IgD-negative memory B cell (primary cell): ENCODE measurements at regions not wholly inside any gene's neighbourhood (a gene's known extent, or its start where the extent isn't known, plus 50 kb on each side); places are given as distances from the start of the nearest gene placed in this dataset.
A peak's percentile ranks its signal among the peaks of the same experiment; 100 is the strongest.

Experiments used
- H3K27ac Mint-ChIP-seq, 3 donors: one replicate each; pipeline ENCODE4 v1.8.0; 2020 to 2022; ENCODE audit warnings: mild to moderate bottlenecking in 3 of 3, mixed read lengths in 3 of 3, moderate library complexity in 1 of 3
- H3K27me3 Mint-ChIP-seq: one replicate; pipeline ENCODE4 v1.8.0; 2021; ENCODE audit warnings: mixed read lengths
- H3K36me3 Mint-ChIP-seq: one replicate; pipeline ENCODE4 v1.8.0; 2020; ENCODE audit warnings: mild to moderate bottlenecking, mixed read lengths
- H3K4me1 Mint-ChIP-seq, 3 donors: one replicate each; pipeline ENCODE4 v1.8.0; 2020 to 2022; ENCODE audit warnings: mixed read lengths in 3 of 3, mild to moderate bottlenecking in 1 of 3
- H3K4me3 Mint-ChIP-seq, 4 donors: one replicate each; pipeline ENCODE4 v1.8.0; 2020 to 2022; ENCODE audit warnings: mild to moderate bottlenecking in 4 of 4, mixed read lengths in 4 of 4, moderate library complexity in 3 of 4
- H3K9me3 Mint-ChIP-seq, 3 donors: one replicate each; pipeline ENCODE4 v1.8.0; 2020 to 2021; ENCODE audit warnings: mixed read lengths in 3 of 3, mild to moderate bottlenecking in 1 of 3

GRCh38 chr1:208421486-208421885 is 177.3 kb upstream of the PLXNA2 start:
- no peaks in the 10 kb centered on the region for H3K36me3 Mint-ChIP-seq
- no peak overlapping the region for H3K27ac Mint-ChIP-seq
- no peak overlapping the region for H3K4me3 Mint-ChIP-seq
- H3K27me3 Mint-ChIP-seq, result peaks cover 1% of the 10 kb centered on the region
- peaks cover 0 to 2% (median 0%) of the 10 kb centered on the region in 3 donors for H3K4me1 Mint-ChIP-seq
- no peaks in the 10 kb centered on the region for H3K9me3 Mint-ChIP-seq

GRCh38 chr1:208423526-208423925 is 179.3 kb upstream of the PLXNA2 start:
- no peak overlapping the region for H3K27ac Mint-ChIP-seq
- no peaks in the 10 kb centered on the region for H3K27me3 Mint-ChIP-seq
- no peak overlapping the region for H3K4me3 Mint-ChIP-seq
- peaks cover 0 to 2% (median 0%) of the 10 kb centered on the region in 3 donors for H3K4me1 Mint-ChIP-seq
- H3K9me3 Mint-ChIP-seq, result no peaks in the 10 kb centered on the region
- H3K36me3 Mint-ChIP-seq, result no peaks in the 10 kb centered on the region

- H3K27ac Mint-ChIP-seq, result no peak overlapping the region
- H3K27me3 Mint-ChIP-seq, result no peaks in the 10 kb centered on the region
- no peak overlapping the region for H3K4me3 Mint-ChIP-seq
- H3K36me3 Mint-ChIP-seq, result no peaks in the 10 kb centered on the region
- H3K4me1 Mint-ChIP-seq, result peaks cover 0 to 2% (median 0%) of the 10 kb centered on the region in 3 donors
- H3K9me3 Mint-ChIP-seq, result no peaks in the 10 kb centered on the region
Observed at GRCh38 chr1:208425096-208425495, 180.9 kb upstream of the PLXNA2 start.

DNA sequence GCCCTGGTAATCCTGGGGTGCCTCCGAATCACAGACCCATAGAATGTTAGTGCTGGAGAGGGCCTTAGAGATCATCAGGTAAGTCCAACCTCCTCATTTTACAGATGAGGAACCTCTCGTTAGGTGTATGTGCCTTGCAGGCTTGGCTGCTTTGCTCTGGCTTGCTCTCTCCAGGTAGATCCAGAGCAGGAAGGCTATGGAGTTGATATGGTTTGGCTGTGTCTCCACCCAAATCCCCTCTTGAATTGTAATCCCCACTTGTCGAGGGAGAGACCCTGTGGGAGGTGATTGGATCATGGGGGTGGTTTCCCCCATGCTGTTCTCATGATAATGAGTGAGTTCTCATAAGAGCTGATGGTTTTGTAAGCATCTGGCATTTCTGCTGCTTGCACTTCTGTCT is 186.0 kb upstream of the PLXNA2 start:
- H3K27me3 Mint-ChIP-seq, result no peaks in the 10 kb centered on the region
- no peak overlapping the region for H3K27ac Mint-ChIP-seq
- no peaks in the 10 kb centered on the region for H3K9me3 Mint-ChIP-seq
- H3K4me1 Mint-ChIP-seq, result no peaks in the 10 kb centered on the region
- H3K36me3 Mint-ChIP-seq, result no peaks in the 10 kb centered on the region
- no peak overlapping the region for H3K4me3 Mint-ChIP-seq

- no peak overlapping the region for H3K4me3 Mint-ChIP-seq
- no peaks in the 10 kb centered on the region for H3K9me3 Mint-ChIP-seq
- no peaks in the 10 kb centered on the region for H3K4me1 Mint-ChIP-seq
- H3K27me3 Mint-ChIP-seq, result no peaks in the 10 kb centered on the region
- no peak overlapping the region for H3K27ac Mint-ChIP-seq
- H3K36me3 Mint-ChIP-seq, result no peaks in the 10 kb centered on the region
Observed at GRCh38 chr1:208431721-208432120, 187.5 kb upstream of the PLXNA2 start.

GRCh38 chr1:208432346-208432745 is 188.2 kb upstream of the PLXNA2 start:
- no peaks in the 10 kb centered on the region for H3K36me3 Mint-ChIP-seq
- H3K27ac Mint-ChIP-seq, result no peak overlapping the region
- no peak overlapping the region for H3K4me3 Mint-ChIP-seq
- no peaks in the 10 kb centered on the region for H3K4me1 Mint-ChIP-seq
- H3K27me3 Mint-ChIP-seq, result no peaks in the 10 kb centered on the region
- H3K9me3 Mint-ChIP-seq, result no peaks in the 10 kb centered on the region

DNA sequence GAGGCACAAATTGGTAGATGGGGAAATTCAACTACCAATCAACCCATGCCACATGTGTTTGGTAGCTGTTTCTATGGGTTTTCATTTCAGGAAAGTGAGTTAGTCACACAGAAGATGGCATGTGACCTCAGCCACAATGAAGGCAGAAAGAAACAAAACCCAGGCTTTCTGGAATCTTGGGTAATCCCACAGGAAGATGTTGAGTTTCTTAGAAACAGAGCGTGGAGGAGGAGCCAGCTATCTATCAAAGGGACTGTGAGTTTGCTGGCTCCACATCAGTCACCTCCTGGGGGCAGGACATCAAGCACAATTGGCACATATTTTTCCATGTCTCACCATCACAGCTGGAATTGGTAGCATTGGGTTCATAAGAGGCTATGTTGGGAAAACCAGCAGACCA is 188.9 kb upstream of the PLXNA2 start:
- Mint-ChIP-seq H3K9me3 (no peaks in the 10 kb centered on the region), H3K4me1 (no peaks in the 10 kb centered on the region), H3K4me3 (no peak overlapping the region), H3K27ac (no peak overlapping the region), H3K36me3 (no peaks in the 10 kb centered on the region), H3K27me3 (no peaks in the 10 kb centered on the region)

DNA sequence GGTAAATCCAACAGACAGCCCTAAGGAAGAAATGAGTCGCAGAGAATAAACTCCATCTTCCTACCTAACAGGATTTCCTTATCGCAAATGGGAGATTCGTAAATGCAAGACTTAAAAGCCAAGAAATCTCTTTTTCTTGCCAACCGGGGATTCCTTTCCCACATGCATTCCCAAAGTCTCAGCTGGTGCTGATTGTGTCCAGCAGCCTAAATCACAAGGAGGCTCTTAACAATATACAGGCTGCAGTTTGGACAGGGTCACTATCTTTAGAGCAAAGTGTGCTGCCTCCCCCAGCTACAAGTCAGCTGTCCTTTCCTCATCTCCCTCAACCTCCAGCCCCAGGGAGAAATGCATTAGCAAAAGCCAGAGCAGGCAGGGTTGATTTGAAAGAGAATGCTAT is 189.8 kb upstream of the PLXNA2 start:
- Mint-ChIP-seq H3K27me3 (peaks cover 2% of the 10 kb centered on the region), H3K4me1 (no peaks in the 10 kb centered on the region), H3K4me3 (no peak overlapping the region), H3K9me3 (no peaks in the 10 kb centered on the region), H3K27ac (no peak overlapping the region), H3K36me3 (no peaks in the 10 kb centered on the region)

GRCh38 chr1:208437401-208437800 is 193.2 kb upstream of the PLXNA2 start:
- peaks cover 2% of the 10 kb centered on the region for H3K27me3 Mint-ChIP-seq
- H3K27ac Mint-ChIP-seq, result no peak overlapping the region
- H3K9me3 Mint-ChIP-seq, result peaks cover 2 to 8% (median 7%) of the 10 kb centered on the region in 3 donors
- peaks cover 4% of the 10 kb centered on the region for H3K36me3 Mint-ChIP-seq
- no peak overlapping the region for H3K4me3 Mint-ChIP-seq
- H3K4me1 Mint-ChIP-seq, result no peaks in the 10 kb centered on the region

- H3K27ac Mint-ChIP-seq, result no peak overlapping the region
- H3K4me3 Mint-ChIP-seq, result no peak overlapping the region
- H3K36me3 Mint-ChIP-seq, result peaks cover 4% of the 10 kb centered on the region
- H3K27me3 Mint-ChIP-seq, result peaks cover 2% of the 10 kb centered on the region
- peaks cover 5 to 9% (median 8%) of the 10 kb centered on the region in 3 donors for H3K9me3 Mint-ChIP-seq
- no peaks in the 10 kb centered on the region for H3K4me1 Mint-ChIP-seq
Observed at GRCh38 chr1:208438112-208438699, 194.0 kb upstream of the PLXNA2 start.

GRCh38 chr1:208445758-208446203 is 201.6 kb upstream of the PLXNA2 start:
- Mint-ChIP-seq H3K27ac (no peak overlapping the region), H3K36me3 (peaks cover 4% of the 10 kb centered on the region), H3K9me3 (peaks cover 5 to 7% (median 7%) of the 10 kb centered on the region in 3 donors), H3K27me3 (peaks cover 17% of the 10 kb centered on the region), H3K4me3 (no peak overlapping the region), H3K4me1 (no peaks in the 10 kb centered on the region)

DNA sequence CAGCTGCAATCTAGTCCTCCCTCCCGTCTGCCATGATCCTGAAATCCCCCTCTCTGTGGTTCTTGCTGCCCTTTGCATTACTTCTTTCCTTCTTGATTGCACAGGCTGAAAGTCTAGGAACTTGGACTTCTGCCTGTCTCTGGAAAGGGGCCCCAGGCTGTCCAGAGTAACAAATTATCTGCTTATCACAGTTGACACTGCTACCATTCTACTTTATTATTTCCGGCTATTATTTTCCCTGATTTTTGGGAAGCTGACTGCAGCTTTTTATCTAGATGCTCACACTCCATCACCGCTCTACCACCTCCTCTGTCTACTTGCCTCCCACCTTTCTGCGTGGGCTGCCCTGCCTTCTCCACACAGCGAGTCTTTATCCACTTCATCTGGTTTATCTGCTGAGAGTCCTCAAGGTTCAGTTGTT is 202.1 kb upstream of the PLXNA2 start:
- peak overlapping the region in 1 of 3 donors; percentile 36 for H3K27ac Mint-ChIP-seq

DNA sequence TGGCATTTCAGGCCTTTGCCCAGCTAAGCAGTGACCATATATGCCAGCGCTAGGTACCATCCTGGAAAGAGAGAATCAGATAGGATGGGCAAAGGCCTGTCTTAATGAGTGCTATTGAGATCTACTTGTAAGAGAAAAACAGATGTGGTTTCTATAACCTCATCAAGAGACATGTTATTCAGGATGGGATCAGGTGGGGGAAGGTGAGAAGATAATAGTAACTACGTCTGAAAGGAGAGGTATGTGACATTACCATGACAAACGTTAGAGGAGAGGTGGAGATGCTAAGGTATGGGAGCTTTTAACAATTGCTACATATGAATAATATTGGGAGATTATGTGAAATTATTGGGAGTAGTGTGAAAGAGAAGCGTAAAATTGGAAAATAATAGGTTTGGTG is 204.2 kb upstream of the PLXNA2 start:
- Mint-ChIP-seq H3K4me3 (no peak overlapping the region), H3K9me3 (peaks cover 0 to 1% (median under 1%) of the 10 kb centered on the region in 3 donors), H3K27me3 (peaks cover 25% of the 10 kb centered on the region), H3K27ac (no peak overlapping the region), H3K4me1 (no peaks in the 10 kb centered on the region), H3K36me3 (no peaks in the 10 kb centered on the region)

More for the DNA sequence above, 202.1 kb upstream of the PLXNA2 start:
- no peak overlapping the region for H3K4me3 Mint-ChIP-seq
- no peaks in the 10 kb centered on the region for H3K4me1 Mint-ChIP-seq
- H3K9me3 Mint-ChIP-seq, result peaks cover 5 to 7% (median 6%) of the 10 kb centered on the region in 3 donors
- H3K36me3 Mint-ChIP-seq, result peaks cover 2% of the 10 kb centered on the region
- H3K27me3 Mint-ChIP-seq, result peaks cover 20% of the 10 kb centered on the region

GRCh38 chr1:208449951-208450350 is 205.8 kb upstream of the PLXNA2 start:
- Mint-ChIP-seq H3K27ac (no peak overlapping the region), H3K4me1 (no peaks in the 10 kb centered on the region), H3K9me3 (no peaks in the 10 kb centered on the region), H3K4me3 (no peak overlapping the region), H3K27me3 (peaks cover 25% of the 10 kb centered on the region), H3K36me3 (no peaks in the 10 kb centered on the region)

GRCh38 chr1:208450958-208451357 is 206.8 kb upstream of the PLXNA2 start:
- no peaks in the 10 kb centered on the region for H3K9me3 Mint-ChIP-seq
- no peak overlapping the region for H3K27ac Mint-ChIP-seq
- peaks cover 25% of the 10 kb centered on the region for H3K27me3 Mint-ChIP-seq
- H3K36me3 Mint-ChIP-seq, result no peaks in the 10 kb centered on the region
- H3K4me1 Mint-ChIP-seq, result no peaks in the 10 kb centered on the region
- no peak overlapping the region for H3K4me3 Mint-ChIP-seq

GRCh38 chr1:208455821-208456220 is 211.6 kb upstream of the PLXNA2 start:
- no peaks in the 10 kb centered on the region for H3K4me1 Mint-ChIP-seq
- no peak overlapping the region for H3K27ac Mint-ChIP-seq
- peaks cover 7% of the 10 kb centered on the region for H3K27me3 Mint-ChIP-seq

More at GRCh38 chr1:208455821-208456220, 211.6 kb upstream of the PLXNA2 start:
- Mint-ChIP-seq H3K9me3 (peaks cover 0 to 8% (median 5%) of the 10 kb centered on the region in 3 donors), H3K4me3 (no peak overlapping the region), H3K36me3 (no peaks in the 10 kb centered on the region)
